Dendritic cell treated with granulocyte-macrophage colony-stimulating factor and Interleukin-4, amounts not matched to agents 40 ng/mL and 50 ng/mL, for 4 days (primary cell): ENCODE measurements at regions not wholly inside any gene's neighbourhood (a gene's known extent, or its start where the extent isn't known, plus 50 kb on each side); places are given as distances from the start of the nearest gene placed in this dataset.
"Not testable (repeated sequence)": the region's sequence is repeated elsewhere in the genome, so short reads cannot be mapped to it uniquely, and the experiment has no call there.

ENCODE experiments used
- H3K27ac Mint-ChIP-seq: one replicate; pipeline ENCODE4 v1.8.0; 2022; ENCODE audit warnings: mild to moderate bottlenecking, mixed read lengths
- H3K27me3 Mint-ChIP-seq: one replicate; pipeline ENCODE4 v1.8.0; 2022; ENCODE audit warnings: mild to moderate bottlenecking, mixed read lengths
- H3K36me3 Mint-ChIP-seq: one replicate; pipeline ENCODE4 v1.8.0; 2022; ENCODE audit warnings: low read depth, mixed read lengths
- H3K4me1 Mint-ChIP-seq: one replicate; pipeline ENCODE4 v1.8.0; 2022; ENCODE audit warnings: low read depth, mixed read lengths
- H3K4me3 Mint-ChIP-seq: one replicate; pipeline ENCODE4 v1.8.0; 2022; ENCODE audit warnings: mild to moderate bottlenecking, moderate library complexity, mixed read lengths
- H3K9me3 Mint-ChIP-seq: one replicate; pipeline ENCODE4 v1.8.0; 2022; ENCODE audit warnings: mixed read lengths
- intact Hi-C: fragments of 100-400 bp; cut with micrococcal nuclease; formaldehyde crosslinking; loops from one replicate; pipeline ENCODE4 v1.15.0; 2022

GRCh38 chr4:120290553-120290952, 223.9 kb upstream of the MAD2L1 start:
- Mint-ChIP-seq H3K4me1 (no peaks in the 10 kb centered on the region), H3K27me3 (no peaks in the 10 kb centered on the region), H3K27ac (no peak overlapping the region), H3K36me3 (no peaks in the 10 kb centered on the region), H3K4me3 (no peak overlapping the region), H3K9me3 (no peaks in the 10 kb centered on the region)
- intact Hi-C loops: no loop called here

- intact Hi-C loops: no loop called here
- Mint-ChIP-seq H3K27ac (no peak overlapping the region), H3K9me3 (no peaks in the 10 kb centered on the region), H3K4me3 (no peak overlapping the region), H3K27me3 (no peaks in the 10 kb centered on the region), H3K36me3 (no peaks in the 10 kb centered on the region), H3K4me1 (no peaks in the 10 kb centered on the region)
Measured at GRCh38 chr4:120286813-120287212, 220.2 kb upstream of the MAD2L1 start.

- intact Hi-C loops: no loop called here
- no peaks in the 10 kb centered on the region for H3K36me3 Mint-ChIP-seq
- no peak overlapping the region for H3K4me3 Mint-ChIP-seq
- H3K27me3 Mint-ChIP-seq: no peaks in the 10 kb centered on the region
- no peaks in the 10 kb centered on the region for H3K4me1 Mint-ChIP-seq
- H3K9me3 Mint-ChIP-seq: no peaks in the 10 kb centered on the region
- no peak overlapping the region for H3K27ac Mint-ChIP-seq
Measured at GRCh38 chr4:120281581-120281980, 214.9 kb upstream of the MAD2L1 start.

GRCh38 chr4:120277391-120277790, 210.7 kb upstream of the MAD2L1 start:
- H3K36me3 Mint-ChIP-seq: no peaks in the 10 kb centered on the region
- intact Hi-C loops: no loop called here
- H3K9me3 Mint-ChIP-seq: no peaks in the 10 kb centered on the region
- no peaks in the 10 kb centered on the region for H3K27me3 Mint-ChIP-seq
- no peak overlapping the region for H3K4me3 Mint-ChIP-seq
- H3K4me1 Mint-ChIP-seq: no peaks in the 10 kb centered on the region
- H3K27ac Mint-ChIP-seq: no peak overlapping the region

GRCh38 chr4:120266602-120267001, 200.0 kb upstream of the MAD2L1 start:
- Mint-ChIP-seq H3K27me3 (no peaks in the 10 kb centered on the region), H3K4me1 (no peaks in the 10 kb centered on the region), H3K4me3 (no peak overlapping the region), H3K27ac (no peak overlapping the region), H3K9me3 (peaks cover 5% of the 10 kb centered on the region), H3K36me3 (no peaks in the 10 kb centered on the region)
- intact Hi-C loops: no loop called here

GRCh38 chr4:120263618-120264017, 197.0 kb upstream of the MAD2L1 start:
- no peaks in the 10 kb centered on the region for H3K4me1 Mint-ChIP-seq
- H3K36me3 Mint-ChIP-seq: no peaks in the 10 kb centered on the region
- H3K4me3 Mint-ChIP-seq: no peak overlapping the region
- intact Hi-C loops: no loop called here
- H3K27me3 Mint-ChIP-seq: no peaks in the 10 kb centered on the region
- peaks cover 9% of the 10 kb centered on the region for H3K9me3 Mint-ChIP-seq
- no peak overlapping the region for H3K27ac Mint-ChIP-seq

- intact Hi-C loops: no loop called here
- Mint-ChIP-seq H3K9me3 (peaks cover 9% of the 10 kb centered on the region), H3K27me3 (no peaks in the 10 kb centered on the region), H3K4me3 (no peak overlapping the region), H3K36me3 (no peaks in the 10 kb centered on the region), H3K4me1 (no peaks in the 10 kb centered on the region), H3K27ac (no peak overlapping the region)
Measured at GRCh38 chr4:120261117-120261516, 194.5 kb upstream of the MAD2L1 start.

GRCh38 chr4:120256112-120256775, 189.6 kb upstream of the MAD2L1 start:
- H3K9me3 Mint-ChIP-seq, H3K27me3 Mint-ChIP-seq, H3K4me3 Mint-ChIP-seq, intact Hi-C loops, H3K36me3 Mint-ChIP-seq, H3K27ac Mint-ChIP-seq, H3K4me1 Mint-ChIP-seq: not testable (repeated sequence)

- no peaks in the 10 kb centered on the region for H3K27me3 Mint-ChIP-seq
- H3K27ac Mint-ChIP-seq: no peak overlapping the region
- no peaks in the 10 kb centered on the region for H3K4me1 Mint-ChIP-seq
- H3K4me3 Mint-ChIP-seq: no peak overlapping the region
- no peaks in the 10 kb centered on the region for H3K9me3 Mint-ChIP-seq
- intact Hi-C loops: no loop called here
- H3K36me3 Mint-ChIP-seq: no peaks in the 10 kb centered on the region
Measured at GRCh38 chr4:120238277-120238973, 171.8 kb upstream of the MAD2L1 start.

GRCh38 chr4:120236873-120237272, 170.2 kb upstream of the MAD2L1 start:
- H3K27ac Mint-ChIP-seq: no peak overlapping the region
- no peaks in the 10 kb centered on the region for H3K36me3 Mint-ChIP-seq
- intact Hi-C loops: no loop called here
- no peaks in the 10 kb centered on the region for H3K27me3 Mint-ChIP-seq
- H3K4me3 Mint-ChIP-seq: no peak overlapping the region
- peaks cover 8% of the 10 kb centered on the region for H3K9me3 Mint-ChIP-seq
- no peaks in the 10 kb centered on the region for H3K4me1 Mint-ChIP-seq

- H3K36me3 Mint-ChIP-seq: no peaks in the 10 kb centered on the region
- H3K4me1 Mint-ChIP-seq: no peaks in the 10 kb centered on the region
- no peaks in the 10 kb centered on the region for H3K27me3 Mint-ChIP-seq
- no peak overlapping the region for H3K27ac Mint-ChIP-seq
- H3K4me3 Mint-ChIP-seq: no peak overlapping the region
- intact Hi-C loops: no loop called here
- H3K9me3 Mint-ChIP-seq: peaks cover 9% of the 10 kb centered on the region
Measured at GRCh38 chr4:120232050-120232449, 165.4 kb upstream of the MAD2L1 start.

GRCh38 chr4:120228086-120228485, 161.4 kb upstream of the MAD2L1 start:
- H3K27ac Mint-ChIP-seq: no peak overlapping the region
- no peaks in the 10 kb centered on the region for H3K36me3 Mint-ChIP-seq

GRCh38 chr4:120227554-120227953, 160.9 kb upstream of the MAD2L1 start:
- Mint-ChIP-seq H3K4me1 (no peaks in the 10 kb centered on the region), H3K27me3 (no peaks in the 10 kb centered on the region), H3K9me3 (peaks cover 8% of the 10 kb centered on the region), H3K36me3 (no peaks in the 10 kb centered on the region), H3K27ac (no peak overlapping the region), H3K4me3 (no peak overlapping the region)
- intact Hi-C loops: no loop called here

More at GRCh38 chr4:120228086-120228485, 161.4 kb upstream of the MAD2L1 start:
- H3K4me1 Mint-ChIP-seq: no peaks in the 10 kb centered on the region
- intact Hi-C loops: no loop called here
- H3K4me3 Mint-ChIP-seq: no peak overlapping the region
- H3K27me3 Mint-ChIP-seq: no peaks in the 10 kb centered on the region
- peaks cover 9% of the 10 kb centered on the region for H3K9me3 Mint-ChIP-seq

- peaks cover 4% of the 10 kb centered on the region for H3K9me3 Mint-ChIP-seq
- H3K27ac Mint-ChIP-seq: no peak overlapping the region
- no peaks in the 10 kb centered on the region for H3K36me3 Mint-ChIP-seq
- H3K27me3 Mint-ChIP-seq: no peaks in the 10 kb centered on the region
- intact Hi-C loops: no loop called here
- H3K4me3 Mint-ChIP-seq: no peak overlapping the region
- no peaks in the 10 kb centered on the region for H3K4me1 Mint-ChIP-seq
Measured at GRCh38 chr4:120225527-120225926, 158.9 kb upstream of the MAD2L1 start.

GRCh38 chr4:120218981-120219380, 152.3 kb upstream of the MAD2L1 start:
- Mint-ChIP-seq H3K36me3 (no peaks in the 10 kb centered on the region), H3K9me3 (peaks cover 6% of the 10 kb centered on the region), H3K27me3 (no peaks in the 10 kb centered on the region), H3K4me1 (no peaks in the 10 kb centered on the region), H3K4me3 (no peak overlapping the region), H3K27ac (no peak overlapping the region)
- intact Hi-C loops: no loop called here
